Kidney (tissue), 13 donors: ENCODE measurements at regions not wholly inside any gene's neighbourhood (a gene's known extent, or its start where the extent isn't known, plus 50 kb on each side); places are given as distances from the start of the nearest gene placed in this dataset.
A peak's percentile ranks its signal among the peaks of the same experiment; 100 is the strongest.

Experiments used
- DNase-seq, 5 donors: peaks; one replicate each; pipeline ENCODE4 v3.0.0-alpha.2; 2013 to 2020
- FAIRE-seq: peaks from 2 replicates; lab custom pipeline; 2012; peaks lifted over from hg19 to GRCh38; lab: Jason Lieb, UNC
- H3K27ac ChIP-seq, 2 donors: one replicate each; pipeline ENCODE4 v1.7.0; 2013; ENCODE audit warnings: low read depth in 2 of 2, low read length in 2 of 2, inconsistent platforms in 1 of 2
- H3K27me3 ChIP-seq: one replicate; pipeline ENCODE4 v1.7.1; 2013; ENCODE audit warnings: low read length, inconsistent platforms; ENCODE audit not compliant: control insufficient read depth, insufficient read depth
- H3K36me3 ChIP-seq, 3 donors: one replicate each; pipeline versions ENCODE4 v1.7.0 to v1.7.1; 2013; ENCODE audit warnings: low read length in 3 of 3, control low read depth in 1 of 3, inconsistent platforms in 1 of 3; ENCODE audit not compliant: insufficient read depth in 3 of 3, control insufficient read depth in 2 of 3
- H3K4me1 ChIP-seq, 3 donors: one replicate each; pipeline versions ENCODE4 v1.7.0 to v1.7.1; 2013; ENCODE audit warnings: low read length in 3 of 3, inconsistent platforms in 1 of 3, low read depth in 1 of 3; ENCODE audit not compliant: control insufficient read depth in 2 of 3, insufficient read depth in 2 of 3
- H3K4me3 ChIP-seq, 3 donors: one replicate each; pipeline versions ENCODE4 v1.7.0 to v1.8.1; 2013; ENCODE audit warnings: low read length in 3 of 3, control low read depth in 1 of 3, inconsistent platforms in 1 of 3
- H3K9ac ChIP-seq, 3 donors: one replicate each; pipeline versions ENCODE4 v1.7.0 to v1.7.1; 2013; ENCODE audit warnings: low read length in 3 of 3, control low read depth in 1 of 3, inconsistent platforms in 1 of 3
- H3K9me3 ChIP-seq, 3 donors: one replicate each; pipeline versions ENCODE4 v1.7.0 to v1.7.1; 2013; ENCODE audit warnings: low read length in 3 of 3, control low read depth in 1 of 3, inconsistent platforms in 1 of 3; ENCODE audit not compliant: control insufficient read depth in 2 of 3, insufficient read depth in 1 of 3
- intact Hi-C: fragments of 100-400 bp; cut with DNase I; formaldehyde crosslinking; loops from one replicate; pipeline ENCODE4 v1.11.1; 2022
- TF ChIP-seq, protein P1 (sequence below): IDR thresholded peaks from 3 replicates; pipeline ENCODE4 v1.5.1; 2012; ENCODE audit warnings: mild to moderate bottlenecking, moderate library complexity, borderline replicate concordance; ENCODE audit not compliant: insufficient read depth; ENCODE audit errors: extremely low read depth
- donor health status: control.
- donor health status: control.
- donor health status: control.
- donor health status: control.
- donor health status: control.
- donor health status: DM: yes; HTN: yes; CAD: no.
- donor health status: Normal renal cell carcinoma (clear cell type).

DNA sequence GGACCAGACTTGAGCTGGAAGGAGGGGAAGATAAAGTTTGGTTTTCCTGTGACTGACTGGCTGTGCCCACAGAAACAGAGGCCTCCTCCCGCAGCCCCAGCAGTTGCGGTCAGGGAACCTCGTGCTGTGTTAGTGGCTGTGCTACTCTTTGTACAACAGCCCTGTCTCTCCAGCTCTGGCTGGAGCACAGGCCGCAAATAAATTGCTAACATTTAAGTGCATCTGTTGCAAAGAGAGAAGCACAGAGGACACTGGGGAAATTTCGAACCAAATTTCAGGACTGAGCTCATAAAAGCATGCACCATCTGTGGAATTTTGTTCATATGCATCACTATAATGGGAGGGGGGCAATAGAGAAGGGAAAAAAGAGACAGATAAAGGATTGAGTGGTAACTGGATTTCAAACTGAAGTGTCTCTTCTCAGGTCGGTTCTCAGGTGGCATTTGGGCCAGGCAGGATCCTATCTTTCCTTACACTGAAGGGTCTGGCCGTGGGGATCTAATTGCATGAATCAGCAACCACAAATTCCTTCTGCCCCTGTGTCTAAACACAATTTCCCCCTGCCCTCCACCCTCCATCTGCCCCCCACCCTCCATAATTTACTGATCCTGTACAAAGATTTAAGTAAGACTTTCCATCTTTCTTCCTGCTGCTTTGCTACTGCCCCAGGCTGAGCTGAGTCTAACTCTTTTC lies 88.9 kb upstream of the ATXN1 start:
- no peak overlapping the region for H3K4me3 ChIP-seq
- no peak overlapping the region for H3K9ac ChIP-seq
- no peak overlapping the region for H3K27ac ChIP-seq
- FAIRE-seq, result no peak
- intact Hi-C loops, result no loop called here
- TF ChIP-seq, protein P1, sequence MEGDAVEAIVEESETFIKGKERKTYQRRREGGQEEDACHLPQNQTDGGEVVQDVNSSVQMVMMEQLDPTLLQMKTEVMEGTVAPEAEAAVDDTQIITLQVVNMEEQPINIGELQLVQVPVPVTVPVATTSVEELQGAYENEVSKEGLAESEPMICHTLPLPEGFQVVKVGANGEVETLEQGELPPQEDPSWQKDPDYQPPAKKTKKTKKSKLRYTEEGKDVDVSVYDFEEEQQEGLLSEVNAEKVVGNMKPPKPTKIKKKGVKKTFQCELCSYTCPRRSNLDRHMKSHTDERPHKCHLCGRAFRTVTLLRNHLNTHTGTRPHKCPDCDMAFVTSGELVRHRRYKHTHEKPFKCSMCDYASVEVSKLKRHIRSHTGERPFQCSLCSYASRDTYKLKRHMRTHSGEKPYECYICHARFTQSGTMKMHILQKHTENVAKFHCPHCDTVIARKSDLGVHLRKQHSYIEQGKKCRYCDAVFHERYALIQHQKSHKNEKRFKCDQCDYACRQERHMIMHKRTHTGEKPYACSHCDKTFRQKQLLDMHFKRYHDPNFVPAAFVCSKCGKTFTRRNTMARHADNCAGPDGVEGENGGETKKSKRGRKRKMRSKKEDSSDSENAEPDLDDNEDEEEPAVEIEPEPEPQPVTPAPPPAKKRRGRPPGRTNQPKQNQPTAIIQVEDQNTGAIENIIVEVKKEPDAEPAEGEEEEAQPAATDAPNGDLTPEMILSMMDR, result no peak
- H3K27me3 ChIP-seq, result no peaks in the 10 kb centered on the region
- no peaks in the 10 kb centered on the region for H3K4me1 ChIP-seq
- no peaks in the 10 kb centered on the region for H3K9me3 ChIP-seq
- peak in 2 of 5 donors; percentile 7 to 33 for DNase-seq
- H3K36me3 ChIP-seq, result no peaks in the 10 kb centered on the region

GRCh38 chr6:16849280-16849987 lies 88.2 kb upstream of the ATXN1 start:
- Histone ChIP-seq H3K9ac (no peak overlapping the region), H3K4me1 (no peaks in the 10 kb centered on the region), H3K4me3 (no peak overlapping the region), H3K36me3 (no peaks in the 10 kb centered on the region), H3K27ac (no peak overlapping the region), H3K9me3 (no peaks in the 10 kb centered on the region), H3K27me3 (no peaks in the 10 kb centered on the region)
- FAIRE-seq, result no peak
- DNase-seq, result peak in 3 of 5 donors; percentile 36 to 79 (median 70)
- intact Hi-C loops, result no loop called here
- TF ChIP-seq, protein P1, result no peak

DNA sequence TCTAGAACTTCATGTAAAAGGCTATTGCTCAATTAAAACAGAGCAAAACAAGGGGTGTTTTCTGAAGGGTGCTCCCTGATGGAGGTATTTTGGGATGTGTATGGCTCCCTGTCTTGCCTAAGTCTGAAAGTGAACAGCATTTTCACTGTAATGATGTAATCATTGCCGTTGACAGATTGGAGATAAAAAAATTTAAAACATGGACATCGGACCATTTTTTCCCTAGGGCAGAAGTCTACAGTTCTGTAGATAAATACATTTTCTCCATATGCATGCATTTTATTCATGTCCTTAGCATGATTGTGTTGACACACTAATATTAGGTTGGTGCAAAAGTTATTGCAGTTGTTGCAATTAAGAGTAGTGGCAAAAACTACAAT lies 85.1 kb upstream of the ATXN1 start:
- no peaks in the 10 kb centered on the region for H3K9me3 ChIP-seq
- no peaks in the 10 kb centered on the region for H3K36me3 ChIP-seq
- FAIRE-seq, result no peak
- H3K9ac ChIP-seq, result no peak overlapping the region
- no peak overlapping the region for H3K27ac ChIP-seq
- intact Hi-C loops, result no loop called here
- DNase-seq, result no peak
- H3K4me3 ChIP-seq, result no peak overlapping the region
- no peaks in the 10 kb centered on the region for H3K27me3 ChIP-seq
- no peaks in the 10 kb centered on the region for H3K4me1 ChIP-seq
- TF ChIP-seq, protein P1, result no peak
